Neural progenitor cell (in vitro differentiated cells): ENCODE measurements at regions not wholly inside any gene's neighbourhood (a gene's known extent, or its start where the extent isn't known, plus 50 kb on each side); places are given as distances from the start of the nearest gene placed in this dataset.

Experiments used
- DNase-seq: peaks from one replicate; pipeline ENCODE4 v3.0.0-alpha.2; 2016; ENCODE audit warnings: low spot score
- H2AFZ ChIP-seq: fragments of 200-600 bp; sonication (generic); replicated peaks from 2 replicates; pipeline ENCODE4 v1.6.1; 2016; ENCODE audit warnings: antibody characterized with exemption
- H3F3A ChIP-seq: fragments of 200-600 bp; sonication (generic); 2 replicates; pipeline ENCODE4 v1.6.1; 2016; ENCODE audit warnings: antibody characterized with exemption, low read depth
- H3K27ac ChIP-seq: fragments of 200-600 bp; sonication (generic); 2 replicates; pipeline ENCODE4 v1.5.1; 2016; ENCODE audit warnings: mild to moderate bottlenecking
- H3K27me3 ChIP-seq: fragments of 200-600 bp; sonication (generic); 2 replicates; pipeline ENCODE4 v1.6.1; 2016; ENCODE audit warnings: mild to moderate bottlenecking, moderate library complexity
- H3K36me3 ChIP-seq: fragments of 200-600 bp; sonication (generic); 2 replicates; pipeline ENCODE4 v1.5.1; 2016
- H3K4me1 ChIP-seq: fragments of 200-600 bp; sonication (generic); 2 replicates; pipeline ENCODE4 v1.6.1; 2016; ENCODE audit warnings: mixed run types
- H3K4me2 ChIP-seq: fragments of 200-600 bp; sonication (generic); 2 replicates; pipeline ENCODE4 v1.6.1; 2016
- H3K4me3 ChIP-seq: fragments of 200-600 bp; sonication (generic); 2 replicates; pipeline ENCODE4 v1.5.1; 2016
- H3K79me2 ChIP-seq: fragments of 200-600 bp; sonication (generic); 2 replicates; pipeline ENCODE4 v1.6.1; 2016; ENCODE audit warnings: low read depth
- H3K9ac ChIP-seq: fragments of 200-600 bp; sonication (generic); 2 replicates; pipeline ENCODE4 v1.6.1; 2016
- H3K9me3 ChIP-seq: fragments of 200-600 bp; sonication (generic); 2 replicates; pipeline ENCODE4 v1.5.1; 2016; ENCODE audit warnings: low read depth
- H4K20me1 ChIP-seq: fragments of 200-600 bp; sonication (generic); 2 replicates; pipeline ENCODE4 v1.6.1; 2016; ENCODE audit warnings: low read depth
- H3K27ac Mint-ChIP-seq: 3 replicates; pipeline ENCODE4 v1.8.0; 2021; ENCODE audit warnings: mixed read lengths
- H3K27me3 Mint-ChIP-seq: 2 replicates; pipeline ENCODE4 v1.8.0; 2022; ENCODE audit warnings: low read depth, mild to moderate bottlenecking, inconsistent platforms, moderate library complexity, mixed read lengths; ENCODE audit not compliant: insufficient read depth
- H3K36me3 Mint-ChIP-seq: 3 replicates; pipeline ENCODE4 v1.8.0; 2021; ENCODE audit warnings: mixed read lengths
- H3K4me1 Mint-ChIP-seq: 3 replicates; pipeline ENCODE4 v1.8.0; 2021; ENCODE audit warnings: mixed read lengths
- H3K4me3 Mint-ChIP-seq: 3 replicates; pipeline ENCODE4 v1.8.0; 2021; ENCODE audit warnings: mild to moderate bottlenecking, moderate library complexity, mixed read lengths
- H3K9me3 Mint-ChIP-seq: 3 replicates; pipeline ENCODE4 v1.8.0; 2020; ENCODE audit warnings: mixed read lengths
- CTCF ChIP-seq: fragments of 200-600 bp; sonication (generic); IDR thresholded peaks from 2 replicates; pipeline ENCODE4 v1.5.1; 2017; ENCODE audit warnings: antibody characterized with exemption, mild to moderate bottlenecking
- EZH2 ChIP-seq: fragments of 200-600 bp; sonication (generic); IDR thresholded peaks from 2 replicates; pipeline ENCODE4 v1.6.1; 2017; ENCODE audit warnings: antibody characterized with exemption, mild to moderate bottlenecking, moderate library complexity
- EZH2phosphoT487 ChIP-seq: fragments of 200-600 bp; sonication (generic); IDR thresholded peaks from 2 replicates; pipeline ENCODE4 v1.6.1; 2017; ENCODE audit warnings: antibody characterized with exemption

DNA sequence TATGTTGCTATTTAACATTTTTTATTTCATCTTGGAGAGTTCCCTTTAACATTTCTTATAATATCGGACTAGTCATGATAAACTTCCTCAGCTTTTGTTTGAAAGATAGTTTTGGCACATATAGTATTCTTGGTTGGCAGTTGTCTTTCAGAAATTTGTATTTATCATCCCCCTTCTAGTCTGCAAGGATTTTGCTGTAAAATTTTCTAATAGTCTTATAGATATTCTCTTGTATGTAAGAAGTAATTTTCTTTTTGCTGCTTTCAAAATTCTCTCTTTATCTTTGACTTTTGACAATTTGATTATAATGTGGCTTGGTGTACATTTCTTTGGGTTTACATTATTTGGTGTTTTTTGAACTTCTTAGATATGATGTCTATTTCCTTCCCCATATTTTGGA is 116.0 kb upstream of the AVPR1A start:
- TF ChIP-seq EZH2 (no peak), CTCF (no peak), EZH2phosphoT487 (no peak)
- no peak overlapping the region for H3K4me3 ChIP-seq
- no peak overlapping the region for H3K9ac ChIP-seq
- H2AFZ ChIP-seq, result no peak overlapping the region
- no peak overlapping the region for H3K4me2 ChIP-seq
- H3K4me1 Mint-ChIP-seq, result no peaks in the 10 kb centered on the region
- H3K36me3 Mint-ChIP-seq, result no peaks in the 10 kb centered on the region
- H3K4me1 ChIP-seq, result no peaks in the 10 kb centered on the region
- no peak overlapping the region for H3K27ac ChIP-seq
- H3K27ac Mint-ChIP-seq, result no peak overlapping the region
- DNase-seq, result no peak
- H3K9me3 ChIP-seq, result no peaks in the 10 kb centered on the region
- H3K9me3 Mint-ChIP-seq, result peaks cover 20% of the 10 kb centered on the region
- H3K79me2 ChIP-seq, result no peaks in the 10 kb centered on the region
- peaks cover 2% of the 10 kb centered on the region for H3K27me3 Mint-ChIP-seq
- no peak overlapping the region for H3K4me3 Mint-ChIP-seq
- no peaks in the 10 kb centered on the region for H3K36me3 ChIP-seq
- H4K20me1 ChIP-seq, result no peaks in the 10 kb centered on the region
- no peaks in the 10 kb centered on the region for H3F3A ChIP-seq
- H3K27me3 ChIP-seq, result no peaks in the 10 kb centered on the region

- no peaks in the 10 kb centered on the region for H3K27me3 ChIP-seq
- no peak overlapping the region for H3K27ac Mint-ChIP-seq
Observed at GRCh38 chr12:63264629-63265028, 113.6 kb upstream of the AVPR1A start.

GRCh38 chr12:63250486-63250885 is 99.5 kb upstream of the AVPR1A start:
- H3K27ac ChIP-seq, result no peak overlapping the region
- no peaks in the 10 kb centered on the region for H3K79me2 ChIP-seq
- H3K4me1 Mint-ChIP-seq, result no peaks in the 10 kb centered on the region
- H3F3A ChIP-seq, result no peaks in the 10 kb centered on the region
- DNase-seq, result no peak
- no peaks in the 10 kb centered on the region for H4K20me1 ChIP-seq
- no peak overlapping the region for H2AFZ ChIP-seq
- H3K36me3 ChIP-seq, result no peaks in the 10 kb centered on the region
- H3K36me3 Mint-ChIP-seq, result no peaks in the 10 kb centered on the region
- H3K4me3 ChIP-seq, result no peak overlapping the region
- H3K27ac Mint-ChIP-seq, result no peak overlapping the region
- H3K4me1 ChIP-seq, result no peaks in the 10 kb centered on the region
- H3K27me3 ChIP-seq, result no peaks in the 10 kb centered on the region
- no peaks in the 10 kb centered on the region for H3K27me3 Mint-ChIP-seq
- no peak overlapping the region for H3K4me2 ChIP-seq
- H3K9ac ChIP-seq, result no peak overlapping the region
- TF ChIP-seq EZH2phosphoT487 (no peak), EZH2 (no peak), CTCF (no peak)
- no peaks in the 10 kb centered on the region for H3K9me3 ChIP-seq
- H3K4me3 Mint-ChIP-seq, result no peak overlapping the region
- H3K9me3 Mint-ChIP-seq, result no peaks in the 10 kb centered on the region

More at GRCh38 chr12:63264629-63265028, 113.6 kb upstream of the AVPR1A start:
- Histone ChIP-seq H3K4me1 (no peaks in the 10 kb centered on the region), H3K9ac (no peak overlapping the region), H3K36me3 (no peaks in the 10 kb centered on the region), H3K4me2 (no peak overlapping the region), H3K4me3 (no peak overlapping the region), H3K9me3 (no peaks in the 10 kb centered on the region), H2AFZ (no peak overlapping the region), H3F3A (no peaks in the 10 kb centered on the region), H4K20me1 (no peaks in the 10 kb centered on the region), H3K79me2 (no peaks in the 10 kb centered on the region), H3K27ac (no peak overlapping the region)
- Mint-ChIP-seq H3K27me3 (peaks cover 2% of the 10 kb centered on the region), H3K4me3 (no peak overlapping the region), H3K36me3 (no peaks in the 10 kb centered on the region), H3K4me1 (no peaks in the 10 kb centered on the region), H3K9me3 (peaks cover 13% of the 10 kb centered on the region)
- TF ChIP-seq EZH2phosphoT487, result no peak
- TF ChIP-seq CTCF, result no peak
- no peak for TF ChIP-seq EZH2
- no peak for DNase-seq

- Histone ChIP-seq H3F3A (no peaks in the 10 kb centered on the region), H4K20me1 (no peaks in the 10 kb centered on the region), H3K4me2 (no peak overlapping the region), H3K79me2 (no peaks in the 10 kb centered on the region), H3K9ac (no peak overlapping the region), H3K27ac (no peak overlapping the region), H3K36me3 (no peaks in the 10 kb centered on the region), H3K4me1 (no peaks in the 10 kb centered on the region), H3K27me3 (no peaks in the 10 kb centered on the region), H3K4me3 (no peak overlapping the region), H2AFZ (no peak overlapping the region), H3K9me3 (no peaks in the 10 kb centered on the region)
- H3K36me3 Mint-ChIP-seq, result no peaks in the 10 kb centered on the region
- no peak overlapping the region for H3K27ac Mint-ChIP-seq
- no peak for DNase-seq
- H3K4me3 Mint-ChIP-seq, result no peak overlapping the region
- no peaks in the 10 kb centered on the region for H3K9me3 Mint-ChIP-seq
- TF ChIP-seq EZH2 (no peak), EZH2phosphoT487 (no peak), CTCF (no peak)
- peaks cover 2% of the 10 kb centered on the region for H3K27me3 Mint-ChIP-seq
- H3K4me1 Mint-ChIP-seq, result no peaks in the 10 kb centered on the region
Observed at GRCh38 chr12:63238892-63239291, 87.9 kb upstream of the AVPR1A start.
